Right renal pelvis (tissue), 4 donors: ENCODE measurements at regions not wholly inside any gene's neighbourhood (a gene's known extent, or its start where the extent isn't known, plus 50 kb on each side); places are given as distances from the start of the nearest gene placed in this dataset.
"Not testable (repeated sequence)": the region's sequence is repeated elsewhere in the genome, so short reads cannot be mapped to it uniquely, and the experiment has no call there.

ENCODE experiments used
- DNase-seq, 4 donors: peaks; one replicate each; pipeline ENCODE4 v3.0.0-alpha.2; 2013; ENCODE audit warnings: low read depth in 4 of 4, low spot score in 3 of 4, missing footprints in 1 of 4

- no peak for DNase-seq
These were observed 283.9 kb downstream of the UBE3D start for GRCh38 chr6:82781620-82782204.

- DNase-seq: no peak
These were observed 281.9 kb downstream of the UBE3D start for GRCh38 chr6:82783587-82784236.

- no peak for DNase-seq
These were observed 280.4 kb downstream of the UBE3D start for GRCh38 chr6:82785206-82785605.

GRCh38 chr6:82786248-82786647 is 279.4 kb downstream of the UBE3D start:
- no peak for DNase-seq

- no peak for DNase-seq
These were observed 269.7 kb downstream of the UBE3D start for GRCh38 chr6:82795940-82796339.

- DNase-seq: no peak
These were observed 264.6 kb downstream of the UBE3D start for GRCh38 chr6:82801083-82801482.

GRCh38 chr6:82816243-82816642 is 249.4 kb downstream of the UBE3D start:
- not testable (repeated sequence) for DNase-seq

- DNase-seq: no peak
These were observed 246.9 kb downstream of the UBE3D start for GRCh38 chr6:82818727-82819126.

- DNase-seq: no peak
These were observed 242.3 kb downstream of the UBE3D start for GRCh38 chr6:82823361-82823760.

- DNase-seq: no peak
These were observed 232.8 kb downstream of the UBE3D start for GRCh38 chr6:82832811-82833210.

- no peak for DNase-seq
These were observed 232.2 kb downstream of the UBE3D start for GRCh38 chr6:82833481-82833880.

- DNase-seq: no peak
These were observed 229.5 kb downstream of the UBE3D start for GRCh38 chr6:82836022-82836575.

GRCh38 chr6:82840571-82840970 is 225.1 kb downstream of the UBE3D start:
- DNase-seq: no peak

- no peak for DNase-seq
These were observed 224.3 kb downstream of the UBE3D start for GRCh38 chr6:82841309-82841708.
